Astrocyte (in vitro differentiated cells and primary cell): ENCODE measurements at regions not wholly inside any gene's neighbourhood (a gene's known extent, or its start where the extent isn't known, plus 50 kb on each side); places are given as distances from the start of the nearest gene placed in this dataset.

Source experiments
- DNase-seq: peaks from one replicate; pipeline ENCODE4 v3.0.0-alpha.2; 2010; ENCODE audit warnings: low read depth
- FAIRE-seq: peaks from 2 replicates; lab custom pipeline; 2011; peaks lifted over from hg19 to GRCh38; lab: Jason Lieb, UNC
- H2AFZ ChIP-seq: 2 replicates; pipeline ENCODE4 v1.6.0; 2012; ENCODE audit warnings: low read depth, low read length, inconsistent platforms
- H3K27ac ChIP-seq: 2 replicates; pipeline ENCODE4 v1.5.1; 2011; ENCODE audit warnings: low read depth, low read length, inconsistent platforms
- H3K27me3 ChIP-seq: 2 replicates; pipeline ENCODE4 v1.6.0; 2011; ENCODE audit warnings: low read length, inconsistent platforms; ENCODE audit not compliant: insufficient read depth
- H3K36me3 ChIP-seq: 2 replicates; pipeline ENCODE4 v1.5.1; 2011; ENCODE audit warnings: low read length, inconsistent platforms; ENCODE audit not compliant: insufficient read depth
- H3K4me1 ChIP-seq: 2 replicates; pipeline ENCODE4 v1.5.1; 2011; ENCODE audit warnings: low read length, inconsistent platforms; ENCODE audit not compliant: insufficient read depth
- H3K4me2 ChIP-seq: 2 replicates; pipeline ENCODE4 v1.6.0; 2012; ENCODE audit warnings: low read length, inconsistent platforms
- H3K4me3 ChIP-seq: 2 replicates; pipeline ENCODE4 v1.5.1; 2011; ENCODE audit warnings: low read depth, mild to moderate bottlenecking, low read length, inconsistent platforms; ENCODE audit not compliant: insufficient read depth
- H3K79me2 ChIP-seq: 2 replicates; pipeline ENCODE4 v1.6.0; 2012; ENCODE audit warnings: mild to moderate bottlenecking, low read length, inconsistent platforms; ENCODE audit not compliant: insufficient read depth
- H3K9ac ChIP-seq: 2 replicates; pipeline ENCODE4 v1.6.0; 2012; ENCODE audit warnings: mild to moderate bottlenecking, low read length, inconsistent platforms
- H3K9me3 ChIP-seq: 2 replicates; pipeline ENCODE4 v1.5.1; 2012; ENCODE audit warnings: low read depth, mild to moderate bottlenecking, low read length, inconsistent platforms; ENCODE audit not compliant: insufficient read depth
- H4K20me1 ChIP-seq: 2 replicates; pipeline ENCODE4 v1.6.0; 2012; ENCODE audit warnings: low read length, inconsistent platforms; ENCODE audit not compliant: insufficient read depth
- H3K27ac Mint-ChIP-seq: one replicate; pipeline ENCODE4 v1.8.0; 2021; ENCODE audit warnings: mild to moderate bottlenecking, mixed read lengths; ENCODE audit not compliant: unreplicated experiment
- H3K27me3 Mint-ChIP-seq: one replicate; pipeline ENCODE4 v1.8.0; 2021; ENCODE audit warnings: low read depth, mixed read lengths; ENCODE audit not compliant: unreplicated experiment
- H3K36me3 Mint-ChIP-seq: one replicate; pipeline ENCODE4 v1.8.0; 2021; ENCODE audit warnings: low read depth, mixed read lengths; ENCODE audit not compliant: unreplicated experiment
- H3K4me1 Mint-ChIP-seq: one replicate; pipeline ENCODE4 v1.8.0; 2021; ENCODE audit warnings: low read depth, mixed read lengths; ENCODE audit not compliant: unreplicated experiment
- H3K4me3 Mint-ChIP-seq: one replicate; pipeline ENCODE4 v1.8.0; 2021; ENCODE audit warnings: mild to moderate bottlenecking, moderate library complexity, mixed read lengths; ENCODE audit not compliant: unreplicated experiment
- H3K9me3 Mint-ChIP-seq: one replicate; pipeline ENCODE4 v1.8.0; 2021; ENCODE audit warnings: mild to moderate bottlenecking, mixed read lengths; ENCODE audit not compliant: unreplicated experiment
- CTCF ChIP-seq: IDR thresholded peaks from 2 replicates; pipeline ENCODE4 v1.5.1; 2011; ENCODE audit warnings: low read depth, mild to moderate bottlenecking, inconsistent platforms, low read length, moderate library complexity; ENCODE audit not compliant: insufficient read depth
- EZH2 ChIP-seq: IDR thresholded peaks from 2 replicates; pipeline ENCODE4 v1.6.1; 2012; ENCODE audit warnings: mild to moderate bottlenecking, low read length, inconsistent platforms; ENCODE audit not compliant: insufficient read depth

DNA sequence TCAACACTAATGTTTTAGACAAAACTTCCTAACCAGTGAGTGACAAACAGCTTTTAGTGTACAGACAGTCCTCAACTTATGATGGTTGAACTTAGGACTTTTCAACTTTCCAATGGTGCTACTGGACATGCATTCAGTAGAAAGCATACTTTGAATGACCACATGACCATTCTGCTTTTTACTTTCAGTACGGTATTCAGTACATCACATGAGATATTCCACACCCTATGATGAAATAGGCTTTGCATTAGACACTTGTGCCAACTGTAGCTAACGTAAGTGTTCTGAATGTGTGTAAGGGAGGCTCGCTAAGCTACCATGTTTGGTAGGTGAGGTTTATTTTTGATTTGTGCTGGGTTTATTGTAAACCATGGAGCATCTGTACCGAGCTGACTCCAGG lies 113.7 kb downstream of the WNT7A start:
- no peaks in the 10 kb centered on the region for H3K36me3 ChIP-seq
- TF ChIP-seq CTCF: no peak
- TF ChIP-seq EZH2: no peak
- H3K27ac ChIP-seq: no peak overlapping the region
- Mint-ChIP-seq H3K4me1 (peaks cover 7% of the 10 kb centered on the region), H3K36me3 (no peaks in the 10 kb centered on the region), H3K27me3 (peaks cover 11% of the 10 kb centered on the region), H3K9me3 (peaks cover 14% of the 10 kb centered on the region), H3K4me3 (no peak overlapping the region), H3K27ac (no peak overlapping the region)
- FAIRE-seq: no peak
- no peak overlapping the region for H2AFZ ChIP-seq
- no peaks in the 10 kb centered on the region for H4K20me1 ChIP-seq
- H3K4me2 ChIP-seq: no peak overlapping the region
- H3K9me3 ChIP-seq: peaks cover 7% of the 10 kb centered on the region
- no peaks in the 10 kb centered on the region for H3K27me3 ChIP-seq
- no peaks in the 10 kb centered on the region for H3K4me1 ChIP-seq
- no peak for DNase-seq
- no peak overlapping the region for H3K4me3 ChIP-seq
- no peak overlapping the region for H3K9ac ChIP-seq
- H3K79me2 ChIP-seq: no peaks in the 10 kb centered on the region

- no peak overlapping the region for H3K4me3 ChIP-seq
- H3K79me2 ChIP-seq: no peaks in the 10 kb centered on the region
- Mint-ChIP-seq H3K4me1 (no peaks in the 10 kb centered on the region), H3K36me3 (no peaks in the 10 kb centered on the region), H3K27me3 (peaks cover 12% of the 10 kb centered on the region), H3K4me3 (no peak overlapping the region), H3K27ac (no peak overlapping the region), H3K9me3 (peaks cover 14% of the 10 kb centered on the region)
- no peak overlapping the region for H3K27ac ChIP-seq
- FAIRE-seq: no peak
- no peak for TF ChIP-seq CTCF
- no peak for TF ChIP-seq EZH2
- DNase-seq: no peak
- no peaks in the 10 kb centered on the region for H3K27me3 ChIP-seq
- no peak overlapping the region for H2AFZ ChIP-seq
- H3K9me3 ChIP-seq: peaks cover 7% of the 10 kb centered on the region
- H3K9ac ChIP-seq: no peak overlapping the region
- no peaks in the 10 kb centered on the region for H3K36me3 ChIP-seq
- no peaks in the 10 kb centered on the region for H4K20me1 ChIP-seq
- H3K4me1 ChIP-seq: no peaks in the 10 kb centered on the region
- no peak overlapping the region for H3K4me2 ChIP-seq
Observed at GRCh38 chr3:13764161-13764560, 115.7 kb downstream of the WNT7A start.

DNA sequence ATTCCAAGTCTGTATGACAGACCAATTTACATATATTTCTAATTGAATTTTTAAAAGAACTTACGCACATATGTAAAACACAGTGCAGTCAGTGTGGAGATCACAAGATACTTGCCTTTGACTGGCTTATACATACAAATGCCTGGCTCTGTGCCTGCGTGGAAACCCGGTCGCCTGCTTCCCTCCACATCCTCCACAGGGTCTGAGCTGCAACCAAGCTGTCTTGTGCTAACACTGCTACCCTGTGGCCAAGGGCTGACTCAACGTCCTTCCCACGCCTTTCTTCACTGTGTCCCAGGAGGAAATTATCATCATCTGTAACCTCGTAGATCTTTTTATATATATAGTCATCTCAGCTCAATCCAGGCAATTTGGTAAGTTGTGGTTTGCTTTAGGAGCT lies 117.0 kb downstream of the WNT7A start:
- H3K9me3 Mint-ChIP-seq: peaks cover 14% of the 10 kb centered on the region
- Histone ChIP-seq H3K36me3 (no peaks in the 10 kb centered on the region), H4K20me1 (no peaks in the 10 kb centered on the region), H2AFZ (no peak overlapping the region), H3K4me3 (no peak overlapping the region), H3K4me2 (no peak overlapping the region), H3K27ac (no peak overlapping the region), H3K27me3 (no peaks in the 10 kb centered on the region), H3K4me1 (no peaks in the 10 kb centered on the region), H3K79me2 (no peaks in the 10 kb centered on the region), H3K9ac (no peak overlapping the region), H3K9me3 (peaks cover 7% of the 10 kb centered on the region)
- TF ChIP-seq CTCF: no peak
- TF ChIP-seq EZH2: no peak
- H3K4me1 Mint-ChIP-seq: no peaks in the 10 kb centered on the region
- H3K27ac Mint-ChIP-seq: no peak overlapping the region
- H3K4me3 Mint-ChIP-seq: no peak overlapping the region
- H3K27me3 Mint-ChIP-seq: peaks cover 20% of the 10 kb centered on the region
- no peaks in the 10 kb centered on the region for H3K36me3 Mint-ChIP-seq
- DNase-seq (no peak), FAIRE-seq (no peak)
